SK-N-SH (cell line): ENCODE measurements at regions not wholly inside any gene's neighbourhood (a gene's known extent, or its start where the extent isn't known, plus 50 kb on each side); places are given as distances from the start of the nearest gene placed in this dataset.

Experiments used
- CTCF ChIA-PET: fragments of 300-600, 350-600 bp; formaldehyde crosslinking; extraction: SDS; loops from one replicate; lab custom pipeline; 2021; lab: Yijun Ruan, JAX
- POLR2A ChIA-PET: fragments of 350-600 bp; sonication (Branson Sonifier 250); formaldehyde crosslinking; extraction: SDS; loops from one replicate; lab custom pipeline; 2020; ENCODE audit warnings: antibody characterized with exemption, inconsistent platforms; lab: Yijun Ruan, JAX
- DNase-seq: peaks from one replicate; pipeline ENCODE4 v3.0.0; 2012
- H2AFZ ChIP-seq: fragments of 200-600 bp; sonication (generic); 2 replicates; pipeline ENCODE4 v1.8.1; 2016; ENCODE audit warnings: antibody characterized with exemption, mild to moderate bottlenecking, low read depth
- H3F3A ChIP-seq: fragments of 200-600 bp; sonication (generic); replicated peaks from 2 replicates; pipeline ENCODE3; 2016; ENCODE audit warnings: antibody characterized with exemption, mild to moderate bottlenecking; ENCODE audit not compliant: insufficient read depth
- H3K27ac ChIP-seq, 2 experiments: fragments of 200-500 bp in 1 of 2; fragments of 200-600 bp in 1 of 2; sonication (Bioruptor generic) in 1 of 2; sonication (generic), shearing (Covaris generic) in 1 of 2; 2 replicates each; pipeline versions ENCODE4 v1.5.1 to v1.6.1; 2014 to 2016; ENCODE audit warnings: low read depth in 2 of 2, inconsistent platforms in 1 of 2, low read length in 1 of 2, mild to moderate bottlenecking in 1 of 2, mixed read lengths in 1 of 2
- H3K27me3 ChIP-seq: fragments of 200-600 bp; sonication (generic), shearing (Covaris generic); 2 replicates; pipeline ENCODE4 v1.6.1; 2016; ENCODE audit warnings: mixed run types; ENCODE audit not compliant: insufficient read depth
- H3K36me3 ChIP-seq, 2 experiments: fragments of 200-500 bp in 1 of 2; fragments of 200-600 bp in 1 of 2; sonication (Bioruptor generic) in 1 of 2; sonication (generic) in 1 of 2; replicated peaks in 1 of 2; 2 replicates each; pipeline versions ENCODE3 to v1.5.1; 2014 to 2016; ENCODE audit warnings: low read length in 1 of 2, mild to moderate bottlenecking in 1 of 2; ENCODE audit not compliant: insufficient read depth in 2 of 2, control insufficient read depth in 1 of 2
- H3K4me1 ChIP-seq, 2 experiments: fragments of 200-500 bp in 1 of 2; fragments of 200-600 bp in 1 of 2; sonication (Bioruptor generic) in 1 of 2; sonication (generic), shearing (Covaris generic) in 1 of 2; 2 replicates each; pipeline versions ENCODE4 v1.5.1 to v1.6.1; 2014 to 2016; ENCODE audit warnings: low read depth in 1 of 2, low read length in 1 of 2, mixed run types in 1 of 2; ENCODE audit not compliant: insufficient read depth in 2 of 2, control insufficient read depth in 1 of 2
- H3K4me2 ChIP-seq: fragments of 200-600 bp; sonication (generic), shearing (Covaris generic); 2 replicates; pipeline ENCODE4 v1.6.1; 2017; ENCODE audit warnings: mixed run types
- H3K4me3 ChIP-seq, 2 experiments: fragments of 200-500 bp in 1 of 2; fragments of 200-600 bp in 1 of 2; sonication (Bioruptor generic) in 1 of 2; sonication (generic), shearing (Covaris generic) in 1 of 2; 2 replicates each; pipeline versions ENCODE4 v1.5.1 to v1.8.1; 2014 to 2016; ENCODE audit warnings: low read depth in 2 of 2, inconsistent platforms in 1 of 2, low read length in 1 of 2, mild to moderate bottlenecking in 1 of 2, mixed read lengths in 1 of 2, moderate library complexity in 1 of 2
- H3K79me2 ChIP-seq: fragments of 200-600 bp; sonication (generic); 2 replicates; pipeline ENCODE4 v1.8.1; 2017; ENCODE audit warnings: mild to moderate bottlenecking; ENCODE audit not compliant: insufficient read depth
- H3K9ac ChIP-seq: fragments of 200-600 bp; sonication (generic); 2 replicates; pipeline ENCODE4 v1.6.1; 2017; ENCODE audit warnings: mixed run types
- H3K9me2 ChIP-seq: fragments of 200-600 bp; sonication (generic); 2 replicates; pipeline ENCODE4 v1.6.1; 2017; ENCODE audit warnings: mixed run types
- H3K9me3 ChIP-seq: fragments of 200-600 bp; sonication (generic); 2 replicates; pipeline ENCODE4 v1.6.1; 2017; ENCODE audit warnings: mixed run types, mild to moderate bottlenecking, moderate library complexity
- H4K20me1 ChIP-seq: fragments of 200-600 bp; sonication (generic); 2 replicates; pipeline ENCODE4 v1.6.1; 2017; ENCODE audit warnings: mild to moderate bottlenecking, mixed run types; ENCODE audit not compliant: insufficient read depth
- ELF1 ChIP-seq: IDR thresholded peaks from 2 replicates; pipeline ENCODE4 v1.4.0; 2012
- EP300 ChIP-seq, 2 experiments: IDR thresholded peaks; 2 replicates each; pipeline versions ENCODE4 v1.4.0 to v1.6.1; 2012; ENCODE audit warnings: borderline replicate concordance in 1 of 2, low read depth in 1 of 2, low read length in 1 of 2
- FOSL2 ChIP-seq: IDR thresholded peaks from 2 replicates; pipeline ENCODE4 v1.4.0; 2012; ENCODE audit warnings: low read depth, mild to moderate bottlenecking, moderate library complexity, borderline replicate concordance
- FOXJ3 ChIP-seq: sonication (generic); formaldehyde crosslinking; IDR thresholded peaks from 2 replicates; pipeline ENCODE4 v1.5.1; 2020; ENCODE audit warnings: mild to moderate bottlenecking, missing genetic modification reagents
- FOXM1 ChIP-seq: IDR thresholded peaks from 2 replicates; pipeline ENCODE4 v1.4.0; 2012; ENCODE audit warnings: low read depth, mild to moderate bottlenecking
- GABPA ChIP-seq: IDR thresholded peaks from 2 replicates; pipeline ENCODE4 v1.4.0; 2012; ENCODE audit warnings: low read depth, mild to moderate bottlenecking
- GATA2 ChIP-seq: sonication (generic); formaldehyde crosslinking; IDR thresholded peaks from 2 replicates; pipeline ENCODE4 v1.5.0; 2020; ENCODE audit warnings: mild to moderate bottlenecking, missing genetic modification reagents
- IRF3 ChIP-seq: fragments of 150-350 bp; IDR thresholded peaks from 2 replicates; pipeline ENCODE4 v1.6.1; 2016; ENCODE audit warnings: mild to moderate bottlenecking, low read depth, low read length
- JUND ChIP-seq: IDR thresholded peaks from 2 replicates; pipeline ENCODE4 v1.4.0; 2012
- MEF2A ChIP-seq: IDR thresholded peaks from 2 replicates; pipeline ENCODE4 v1.4.0; 2012; ENCODE audit warnings: low read depth, borderline replicate concordance
- NFIC ChIP-seq: IDR thresholded peaks from 2 replicates; pipeline ENCODE4 v1.4.0; 2012; ENCODE audit warnings: borderline replicate concordance
- NRF1 ChIP-seq: IDR thresholded peaks from 2 replicates; pipeline ENCODE4 v1.6.1; 2012; ENCODE audit warnings: low read depth, mild to moderate bottlenecking, low read length
- POLR2AphosphoS5 ChIP-seq: IDR thresholded peaks from 2 replicates; pipeline ENCODE4 v1.6.1; 2012; ENCODE audit warnings: low read depth, low read length
- RAD21 ChIP-seq: IDR thresholded peaks from 2 replicates; pipeline ENCODE4 v1.6.1; 2012; ENCODE audit warnings: mild to moderate bottlenecking, low read length
- RCOR1 ChIP-seq: fragments of 150-350 bp; IDR thresholded peaks from 2 replicates; pipeline ENCODE4 v1.6.1; 2017; ENCODE audit warnings: antibody characterized with exemption, low read length
- RFX5 ChIP-seq: IDR thresholded peaks from 2 replicates; pipeline ENCODE4 v1.6.1; 2012; ENCODE audit warnings: mild to moderate bottlenecking, improper control_type of control experiment, low read length
- RXRA ChIP-seq: IDR thresholded peaks from 2 replicates; pipeline ENCODE4 v1.4.0; 2012; ENCODE audit warnings: low read depth, mild to moderate bottlenecking, borderline replicate concordance
- SMC3 ChIP-seq: IDR thresholded peaks from 2 replicates; pipeline ENCODE4 v1.6.1; 2012; ENCODE audit warnings: low read depth, low read length, improper control_type of control experiment
- TCF12 ChIP-seq: IDR thresholded peaks from 2 replicates; pipeline ENCODE4 v1.4.0; 2012
- TEAD4 ChIP-seq: IDR thresholded peaks from 2 replicates; pipeline ENCODE4 v1.4.0; 2012; ENCODE audit warnings: mild to moderate bottlenecking, borderline replicate concordance; ENCODE audit not compliant: insufficient read depth
- YY1 ChIP-seq: IDR thresholded peaks from 2 replicates; pipeline ENCODE4 v1.4.0; 2012; ENCODE audit warnings: low read depth, mild to moderate bottlenecking
- WGBS: methylation state at CpG from one replicate; pipeline ENCODE4 v1.1.6; 2017; ENCODE audit warnings: low lambda C conversion rate; 5-methylcytosine and 5-hydroxymethylcytosine counted together
- TF ChIP-seq, protein P1 (sequence below): IDR thresholded peaks from 2 replicates; pipeline ENCODE4 v1.4.0; 2012; ENCODE audit warnings: low read depth, borderline replicate concordance
- TF ChIP-seq, protein P2 (sequence below): fragments of 150-350 bp; IDR thresholded peaks from 2 replicates; pipeline ENCODE4 v1.6.1; 2017; ENCODE audit warnings: antibody characterized with exemption, low read length, low read depth, borderline replicate concordance
- TF ChIP-seq, protein P3 (sequence below): IDR thresholded peaks from 2 replicates; pipeline ENCODE4 v1.4.0; 2012; ENCODE audit warnings: low read depth, borderline replicate concordance

DNA sequence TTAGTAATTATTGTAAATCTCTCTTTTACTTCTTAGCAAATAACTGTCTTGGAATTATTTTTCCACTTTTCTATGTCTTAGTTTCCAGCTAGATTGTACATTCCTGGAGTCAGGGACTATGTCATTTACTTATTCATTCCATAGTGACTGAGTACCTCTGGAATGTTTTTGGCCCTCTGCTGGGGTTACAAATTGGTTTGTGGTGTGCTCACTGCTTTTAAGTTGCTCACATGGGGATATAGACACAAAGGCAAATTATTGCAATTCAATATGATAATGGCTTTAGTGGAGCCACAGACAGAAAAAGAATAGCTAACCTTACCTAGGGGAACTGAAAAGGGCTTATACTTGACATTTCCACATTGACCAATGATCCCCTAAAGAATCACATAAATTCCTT lies 63.7 kb upstream of the PDGFRA start (continued):
- TF ChIP-seq NFIC (peak; percentile 64), FOXM1 (peak; percentile 62; the same call in 1 of the 2 replicates), FOSL2 (peak; percentile 88), POLR2AphosphoS5 (no peak), RAD21 (no peak), ELF1 (no peak), MEF2A (no peak; the same call in 1 of the 2 replicates), RXRA (peak; percentile 71; the same call in 1 of the 2 replicates), RCOR1 (no peak)
- TF ChIP-seq, protein P1, sequence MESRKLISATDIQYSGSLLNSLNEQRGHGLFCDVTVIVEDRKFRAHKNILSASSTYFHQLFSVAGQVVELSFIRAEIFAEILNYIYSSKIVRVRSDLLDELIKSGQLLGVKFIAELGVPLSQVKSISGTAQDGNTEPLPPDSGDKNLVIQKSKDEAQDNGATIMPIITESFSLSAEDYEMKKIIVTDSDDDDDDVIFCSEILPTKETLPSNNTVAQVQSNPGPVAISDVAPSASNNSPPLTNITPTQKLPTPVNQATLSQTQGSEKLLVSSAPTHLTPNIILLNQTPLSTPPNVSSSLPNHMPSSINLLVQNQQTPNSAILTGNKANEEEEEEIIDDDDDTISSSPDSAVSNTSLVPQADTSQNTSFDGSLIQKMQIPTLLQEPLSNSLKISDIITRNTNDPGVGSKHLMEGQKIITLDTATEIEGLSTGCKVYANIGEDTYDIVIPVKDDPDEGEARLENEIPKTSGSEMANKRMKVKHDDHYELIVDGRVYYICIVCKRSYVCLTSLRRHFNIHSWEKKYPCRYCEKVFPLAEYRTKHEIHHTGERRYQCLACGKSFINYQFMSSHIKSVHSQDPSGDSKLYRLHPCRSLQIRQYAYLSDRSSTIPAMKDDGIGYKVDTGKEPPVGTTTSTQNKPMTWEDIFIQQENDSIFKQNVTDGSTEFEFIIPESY = 0 out of 2 replicates have a peak, but pooled peaks have one; percentile 34
- TF ChIP-seq, all 33 proteins: peak for 12

- CTCF ChIA-PET = no interaction called here
- no peaks in the 10 kb centered on the region for H3K79me2 ChIP-seq
- DNase-seq = no peak
- no peaks in the 10 kb centered on the region for H3K9me2 ChIP-seq
- no peak overlapping the region for H3K27ac ChIP-seq
- no peaks in the 10 kb centered on the region; a peak in 2 of 4 replicates for H3K4me1 ChIP-seq
- H4K20me1 ChIP-seq = no peaks in the 10 kb centered on the region
- no peaks in the 10 kb centered on the region for H3K36me3 ChIP-seq
- no peak overlapping the region for H3K9ac ChIP-seq
- H3K9me3 ChIP-seq = no peaks in the 10 kb centered on the region
- 87% methylated on average over 3 of the region's 3 CpGs for WGBS
- H3F3A ChIP-seq = peaks cover 32% of the 10 kb centered on the region
- H3K4me3 ChIP-seq = no peak overlapping the region
- no peaks in the 10 kb centered on the region for H3K27me3 ChIP-seq
- no peak overlapping the region for H2AFZ ChIP-seq
- POLR2A ChIA-PET = no interaction called here
- no peak overlapping the region for H3K4me2 ChIP-seq
- TF ChIP-seq RAD21 = no peak
- TF ChIP-seq FOXM1 = no peak
- no peak for TF ChIP-seq TCF12
- TF ChIP-seq RCOR1 = no peak
- TF ChIP-seq TEAD4 = no peak
- no peak for TF ChIP-seq RFX5
- no peak for TF ChIP-seq POLR2AphosphoS5
- TF ChIP-seq RXRA = no peak
- no peak for TF ChIP-seq FOXJ3
- TF ChIP-seq NFIC = no peak
- TF ChIP-seq JUND = no peak
- TF ChIP-seq, protein P2, sequence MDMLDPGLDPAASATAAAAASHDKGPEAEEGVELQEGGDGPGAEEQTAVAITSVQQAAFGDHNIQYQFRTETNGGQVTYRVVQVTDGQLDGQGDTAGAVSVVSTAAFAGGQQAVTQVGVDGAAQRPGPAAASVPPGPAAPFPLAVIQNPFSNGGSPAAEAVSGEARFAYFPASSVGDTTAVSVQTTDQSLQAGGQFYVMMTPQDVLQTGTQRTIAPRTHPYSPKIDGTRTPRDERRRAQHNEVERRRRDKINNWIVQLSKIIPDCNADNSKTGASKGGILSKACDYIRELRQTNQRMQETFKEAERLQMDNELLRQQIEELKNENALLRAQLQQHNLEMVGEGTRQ = no peak
- TF ChIP-seq GATA2 (CRISPR knock-in tag) = no peak
- TF ChIP-seq IRF3 = no peak
- no peak for TF ChIP-seq NRF1
- no peak for TF ChIP-seq YY1
- no peak for TF ChIP-seq SMC3
- no peak for TF ChIP-seq EP300 (IDR thresholded peaks at IDR 0.05; ENCODE audit: borderline replicate concordance in 1 of 2, low read depth in 1 of 2, low read length in 1 of 2)
- TF ChIP-seq GABPA = no peak
- TF ChIP-seq, protein P3, sequence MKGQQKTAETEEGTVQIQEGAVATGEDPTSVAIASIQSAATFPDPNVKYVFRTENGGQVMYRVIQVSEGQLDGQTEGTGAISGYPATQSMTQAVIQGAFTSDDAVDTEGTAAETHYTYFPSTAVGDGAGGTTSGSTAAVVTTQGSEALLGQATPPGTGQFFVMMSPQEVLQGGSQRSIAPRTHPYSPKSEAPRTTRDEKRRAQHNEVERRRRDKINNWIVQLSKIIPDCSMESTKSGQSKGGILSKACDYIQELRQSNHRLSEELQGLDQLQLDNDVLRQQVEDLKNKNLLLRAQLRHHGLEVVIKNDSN = no peak
These were observed 61.6 kb upstream of the PDGFRA start for GRCh38 chr4:54167508-54167907.
